Natural killer cell (primary cell): ENCODE measurements at regions not wholly inside any gene's neighbourhood (a gene's known extent, or its start where the extent isn't known, plus 50 kb on each side); places are given as distances from the start of the nearest gene placed in this dataset.

Source experiments
- ATAC-seq, 3 donors: fragments of 150-1000 bp in 2 of 3; fragments of 200-7000 bp in 1 of 3; cut with Tn5 transposase; 1 replicate in 1 of 3; 2 replicates in 2 of 3; pipeline ENCODE4 v1.10.0; 2021; ENCODE audit warnings: mild to moderate bottlenecking in 2 of 3, moderate library complexity in 2 of 3
- DNase-seq, 2 donors: peaks; one replicate each; pipeline versions ENCODE4 v3.0.0 to v3.0.0-alpha.2; 2013 to 2021; ENCODE audit warnings: mixed read lengths in 1 of 2
- H3K27ac ChIP-seq: one replicate; pipeline ENCODE4 v1.5.1; 2013; ENCODE audit warnings: mild to moderate bottlenecking, low read length
- H3K27me3 ChIP-seq: one replicate; pipeline ENCODE4 v1.6.1; 2013; ENCODE audit warnings: low read length; ENCODE audit not compliant: control insufficient read depth, insufficient read depth
- H3K36me3 ChIP-seq: one replicate; pipeline ENCODE4 v1.6.1; 2013; ENCODE audit warnings: low read length; ENCODE audit not compliant: control insufficient read depth, insufficient read depth
- H3K4me1 ChIP-seq: one replicate; pipeline ENCODE4 v1.6.1; 2013; ENCODE audit warnings: low read length; ENCODE audit not compliant: control insufficient read depth, insufficient read depth
- H3K4me3 ChIP-seq: one replicate; pipeline ENCODE4 v1.5.1; 2013; ENCODE audit warnings: low read length
- H3K9me3 ChIP-seq: one replicate; pipeline ENCODE4 v1.6.1; 2013; ENCODE audit warnings: low read length; ENCODE audit not compliant: control insufficient read depth, insufficient read depth
- H3K27ac Mint-ChIP-seq, 2 donors: one replicate each; pipeline ENCODE4 v1.8.0; 2022; ENCODE audit warnings: mild to moderate bottlenecking in 2 of 2, mixed read lengths in 2 of 2, moderate library complexity in 1 of 2
- H3K27me3 Mint-ChIP-seq, 2 donors: one replicate each; pipeline ENCODE4 v1.8.0; 2022; ENCODE audit warnings: low read depth in 2 of 2, mixed read lengths in 2 of 2
- H3K36me3 Mint-ChIP-seq: one replicate; pipeline ENCODE4 v1.8.0; 2022; ENCODE audit warnings: mixed read lengths
- H3K4me1 Mint-ChIP-seq, 2 donors: one replicate each; pipeline ENCODE4 v1.8.0; 2022; ENCODE audit warnings: mixed read lengths in 2 of 2
- H3K4me3 Mint-ChIP-seq: one replicate; pipeline ENCODE4 v1.8.0; 2022; ENCODE audit warnings: mild to moderate bottlenecking, moderate library complexity, mixed read lengths
- H3K9me3 Mint-ChIP-seq, 2 donors: one replicate each; pipeline ENCODE4 v1.8.0; 2022; ENCODE audit warnings: mixed read lengths in 2 of 2
- WGBS: methylation state at CpG from one replicate; pipeline ENCODE4 v1.1.7; 2013; ENCODE audit warnings: missing lambda C conversion rate; ENCODE audit not compliant: insufficient coverage; 5-methylcytosine and 5-hydroxymethylcytosine counted together
- intact Hi-C: fragments of 100-400 bp; cut with micrococcal nuclease; formaldehyde crosslinking; loops from one replicate; pipeline ENCODE4 v1.14.2; 2022
- TF ChIP-seq, protein P1 (sequence below): fragments of 200-600 bp; IDR thresholded peaks from one replicate; pipeline ENCODE4 v1.8.0; 2022; ENCODE audit warnings: antibody characterized with exemption

DNA sequence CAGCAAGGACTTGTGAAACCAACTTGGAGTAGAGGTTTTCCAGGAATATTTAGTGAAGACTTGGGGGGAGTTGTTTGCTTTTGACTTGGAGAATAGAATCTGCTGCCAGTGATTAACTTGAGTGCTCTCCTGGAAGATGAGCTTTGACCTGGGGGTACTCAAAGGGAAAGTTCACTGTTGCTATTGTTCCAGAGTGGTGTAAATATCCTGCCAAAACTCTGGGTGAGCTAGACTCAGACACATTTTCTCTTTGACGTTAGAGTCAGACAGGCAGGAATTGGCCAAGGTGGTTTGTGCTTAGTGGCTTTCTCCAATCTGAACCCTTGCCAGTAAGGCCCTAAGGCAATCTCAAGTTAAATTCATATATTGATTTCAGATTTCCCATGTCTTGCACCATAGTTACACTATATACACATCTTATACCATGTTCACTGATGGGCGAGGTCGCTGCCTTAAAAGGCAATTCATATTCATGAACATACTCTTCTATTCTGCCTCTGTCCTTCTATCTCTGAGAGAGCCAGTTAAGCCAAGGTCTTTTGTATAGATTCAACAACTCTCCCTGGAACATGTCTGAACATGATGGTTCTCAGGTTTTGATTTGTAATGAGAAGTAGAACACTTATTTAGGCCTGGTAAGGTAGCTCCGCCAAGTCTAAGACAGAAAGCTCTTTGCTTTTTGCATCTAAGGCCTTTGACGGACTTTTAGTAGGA lies 204.6 kb upstream of the SLC38A2 start:
- Histone ChIP-seq H3K9me3 (no peaks in the 10 kb centered on the region), H3K4me1 (no peaks in the 10 kb centered on the region), H3K4me3 (no peak overlapping the region), H3K36me3 (no peaks in the 10 kb centered on the region), H3K27me3 (no peaks in the 10 kb centered on the region), H3K27ac (no peak overlapping the region)
- peaks cover 21 to 27% of the 10 kb centered on the region in 2 donors for H3K4me1 Mint-ChIP-seq
- H3K4me3 Mint-ChIP-seq, result no peak overlapping the region
- ATAC-seq, result no peak
- H3K27me3 Mint-ChIP-seq, result no peaks in the 10 kb centered on the region
- H3K9me3 Mint-ChIP-seq, result peaks cover 0 to 2% of the 10 kb centered on the region in 2 donors
- 92% methylated on average over 5 of the region's 5 CpGs for WGBS
- peaks cover 4% of the 10 kb centered on the region for H3K36me3 Mint-ChIP-seq
- no peak for DNase-seq
- TF ChIP-seq, protein P1, sequence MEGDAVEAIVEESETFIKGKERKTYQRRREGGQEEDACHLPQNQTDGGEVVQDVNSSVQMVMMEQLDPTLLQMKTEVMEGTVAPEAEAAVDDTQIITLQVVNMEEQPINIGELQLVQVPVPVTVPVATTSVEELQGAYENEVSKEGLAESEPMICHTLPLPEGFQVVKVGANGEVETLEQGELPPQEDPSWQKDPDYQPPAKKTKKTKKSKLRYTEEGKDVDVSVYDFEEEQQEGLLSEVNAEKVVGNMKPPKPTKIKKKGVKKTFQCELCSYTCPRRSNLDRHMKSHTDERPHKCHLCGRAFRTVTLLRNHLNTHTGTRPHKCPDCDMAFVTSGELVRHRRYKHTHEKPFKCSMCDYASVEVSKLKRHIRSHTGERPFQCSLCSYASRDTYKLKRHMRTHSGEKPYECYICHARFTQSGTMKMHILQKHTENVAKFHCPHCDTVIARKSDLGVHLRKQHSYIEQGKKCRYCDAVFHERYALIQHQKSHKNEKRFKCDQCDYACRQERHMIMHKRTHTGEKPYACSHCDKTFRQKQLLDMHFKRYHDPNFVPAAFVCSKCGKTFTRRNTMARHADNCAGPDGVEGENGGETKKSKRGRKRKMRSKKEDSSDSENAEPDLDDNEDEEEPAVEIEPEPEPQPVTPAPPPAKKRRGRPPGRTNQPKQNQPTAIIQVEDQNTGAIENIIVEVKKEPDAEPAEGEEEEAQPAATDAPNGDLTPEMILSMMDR, result no peak
- no peak overlapping the region for H3K27ac Mint-ChIP-seq
- intact Hi-C loops, result no loop called here

DNA sequence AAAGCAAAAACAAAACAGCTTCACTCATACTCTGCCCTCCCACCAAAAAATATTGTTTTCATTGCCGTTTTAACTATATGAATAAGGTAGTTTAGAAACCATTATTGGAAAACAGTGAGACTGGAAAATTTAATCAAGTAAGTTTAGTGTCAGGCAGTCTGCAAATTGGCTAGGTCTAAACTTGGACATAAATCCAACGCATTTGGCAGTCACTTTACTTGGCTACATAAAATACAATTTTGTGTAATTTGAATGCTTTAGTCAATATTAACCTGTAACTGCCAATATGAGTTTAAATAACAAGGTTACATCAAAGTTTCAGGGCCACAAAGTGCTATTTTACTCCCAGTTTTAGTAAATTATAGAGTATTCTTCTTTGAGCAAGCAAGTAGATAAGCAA lies 202.3 kb upstream of the SLC38A2 start:
- no peak for DNase-seq
- H3K4me3 ChIP-seq, result no peak overlapping the region
- ATAC-seq, result no peak
- TF ChIP-seq, protein P1, result no peak
- H3K4me1 Mint-ChIP-seq, result peaks cover 22 to 23% of the 10 kb centered on the region in 2 donors
- H3K27ac Mint-ChIP-seq, result no peak overlapping the region
- no peaks in the 10 kb centered on the region for H3K36me3 ChIP-seq
- H3K27ac ChIP-seq, result no peak overlapping the region
- H3K4me3 Mint-ChIP-seq, result no peak overlapping the region
- no peaks in the 10 kb centered on the region for H3K27me3 ChIP-seq
- H3K27me3 Mint-ChIP-seq, result no peaks in the 10 kb centered on the region
- no peaks in the 10 kb centered on the region for H3K4me1 ChIP-seq
- H3K9me3 ChIP-seq, result peaks cover 1% of the 10 kb centered on the region
- no peaks in the 10 kb centered on the region for H3K9me3 Mint-ChIP-seq
- no CpG with 5 or more reads among the region's 2 CpGs for WGBS
- H3K36me3 Mint-ChIP-seq, result no peaks in the 10 kb centered on the region
- intact Hi-C loops, result no loop called here

DNA sequence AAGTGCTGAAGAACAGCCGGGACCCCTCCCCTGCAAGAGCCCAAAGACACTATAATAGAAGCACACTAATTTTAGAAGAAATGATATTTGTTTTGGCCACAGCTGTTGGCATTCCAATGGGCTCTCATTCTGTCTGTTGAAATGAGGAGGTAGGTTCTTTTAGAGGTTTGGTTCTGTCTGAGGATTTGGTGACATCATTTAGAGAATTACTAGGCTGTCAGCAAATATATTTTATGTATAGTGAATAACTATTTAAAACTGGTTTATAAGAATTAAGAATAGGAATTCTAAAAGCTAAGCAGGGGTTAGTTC lies 200.7 kb upstream of the SLC38A2 start:
- Histone ChIP-seq H3K27me3 (no peaks in the 10 kb centered on the region), H3K4me1 (no peaks in the 10 kb centered on the region), H3K9me3 (peaks cover 10% of the 10 kb centered on the region), H3K27ac (no peak overlapping the region), H3K4me3 (no peak overlapping the region), H3K36me3 (no peaks in the 10 kb centered on the region)
- no peak for DNase-seq
- Mint-ChIP-seq H3K4me1 (peaks cover 22 to 28% of the 10 kb centered on the region in 2 donors), H3K27ac (no peak overlapping the region), H3K27me3 (no peaks in the 10 kb centered on the region), H3K36me3 (peaks cover 9% of the 10 kb centered on the region), H3K9me3 (peaks cover 3 to 4% of the 10 kb centered on the region in 2 donors), H3K4me3 (no peak overlapping the region)
- no CpG with 5 or more reads among the region's 1 CpG for WGBS
- TF ChIP-seq, protein P1, result no peak
- intact Hi-C loops, result no loop called here
- ATAC-seq, result no peak
